Esophagus muscularis mucosa (tissue), 4 donors: ENCODE measurements at regions not wholly inside any gene's neighbourhood (a gene's known extent, or its start where the extent isn't known, plus 50 kb on each side); places are given as distances from the start of the nearest gene placed in this dataset.
"Not testable (repeated sequence)": the region's sequence is repeated elsewhere in the genome, so short reads cannot be mapped to it uniquely, and the experiment has no call there.

ENCODE experiments used
- DNase-seq: peaks from one replicate; pipeline ENCODE4 v3.0.0-alpha.2; 2017; ENCODE audit errors: extremely low spot score
- H3K27ac ChIP-seq, 4 donors: fragments of 200-600 bp; sonication (generic); replicated peaks in 1 of 4; 1 replicate in 3 of 4; 2 replicates in 1 of 4; pipeline ENCODE4 v1.5.1; 2016 to 2019; ENCODE audit warnings: mild to moderate bottlenecking in 1 of 4
- H3K27me3 ChIP-seq, 4 donors: fragments of 200-600 bp; sonication (generic); one replicate each; pipeline versions ENCODE4 v1.5.1 to v1.6.0; 2016 to 2019
- H3K36me3 ChIP-seq, 4 donors: fragments of 200-600 bp; sonication (generic); one replicate each; pipeline ENCODE4 v1.5.1; 2016 to 2019
- H3K4me1 ChIP-seq, 4 donors: fragments of 200-600 bp; sonication (generic); one replicate each; pipeline ENCODE4 v1.5.1; 2016 to 2019
- H3K4me3 ChIP-seq, 4 donors: fragments of 200-600 bp; sonication (generic); 1 replicate in 2 of 4; 2 replicates in 2 of 4; pipeline ENCODE4 v1.5.1; 2016 to 2019; ENCODE audit warnings: mild to moderate bottlenecking in 4 of 4, moderate library complexity in 1 of 4
- H3K9me3 ChIP-seq, 4 donors: fragments of 200-600 bp; sonication (generic); 1 replicate in 3 of 4; 2 replicates in 1 of 4; pipeline ENCODE4 v1.5.1; 2016 to 2019
- CTCF ChIP-seq, 3 experiments: fragments of 200-600 bp in 2 of 3; fragments of 450-650 bp in 1 of 3; sonication (generic) in 2 of 3; IDR thresholded peaks; one replicate each; pipeline ENCODE4 v1.5.1; 2017 to 2019; ENCODE audit warnings: antibody characterized with exemption in 3 of 3, mild to moderate bottlenecking in 2 of 3, moderate library complexity in 1 of 3
- EP300 ChIP-seq: sonication (generic); formaldehyde crosslinking; IDR thresholded peaks from one replicate; pipeline ENCODE4 v1.6.1; 2017; ENCODE audit warnings: antibody characterized with exemption
- POLR2A ChIP-seq: fragments of 450-650 bp; IDR thresholded peaks from one replicate; pipeline ENCODE4 v1.6.1; 2017; ENCODE audit warnings: antibody characterized with exemption, moderate library complexity, mild to moderate bottlenecking, low read depth
- POLR2AphosphoS5 ChIP-seq, 2 donors: sonication (generic); formaldehyde crosslinking; IDR thresholded peaks; one replicate each; pipeline ENCODE4 v1.6.1; 2017; ENCODE audit warnings: antibody characterized with exemption in 2 of 2
- WGBS: methylation state at CpG from one replicate; pipeline ENCODE4 v1.1.5; 2018; 5-methylcytosine and 5-hydroxymethylcytosine counted together
- intact Hi-C: fragments of 100-400 bp; cut with DNase I; formaldehyde crosslinking; loops from one replicate; pipeline ENCODE4 v1.15.1; 2023

- TF ChIP-seq CTCF (IDR thresholded peaks at IDR 0.05) = no peak
- TF ChIP-seq POLR2AphosphoS5 (IDR thresholded peaks at IDR 0.05) = no peak
- TF ChIP-seq POLR2A = no peak
- no peak for TF ChIP-seq EP300
- no peak overlapping the region for H3K27ac ChIP-seq
- peaks cover 0 to 16% (median 3%) of the 10 kb centered on the region in 4 donors for H3K9me3 ChIP-seq
- no peaks in the 10 kb centered on the region for H3K4me1 ChIP-seq
- no peak overlapping the region for H3K4me3 ChIP-seq
- H3K36me3 ChIP-seq = no peaks in the 10 kb centered on the region
- H3K27me3 ChIP-seq = no peaks in the 10 kb centered on the region
- intact Hi-C loops = no loop called here
- WGBS = 92% methylated on average over 1 of the region's 1 CpG
- DNase-seq = no peak
These were observed 210.0 kb downstream of the TMEM161B start for GRCh38 chr5:88058625-88059024.

- H3K4me3 ChIP-seq, H3K27ac ChIP-seq, H3K36me3 ChIP-seq, H3K27me3 ChIP-seq, DNase-seq, intact Hi-C loops, H3K9me3 ChIP-seq, H3K4me1 ChIP-seq: not testable (repeated sequence)
- 84% methylated on average over 16 of the region's 26 CpGs for WGBS
These were observed 216.2 kb downstream of the TMEM161B start for GRCh38 chr5:88052468-88052867.

- WGBS = 78% methylated on average over 2 of the region's 2 CpGs
- no peaks in the 10 kb centered on the region for H3K4me1 ChIP-seq
- H3K27ac ChIP-seq = no peak overlapping the region
- no peaks in the 10 kb centered on the region for H3K9me3 ChIP-seq
- intact Hi-C loops = no loop called here
- H3K4me3 ChIP-seq = no peak overlapping the region
- TF ChIP-seq CTCF (IDR thresholded peaks at IDR 0.05) = no peak
- no peak for TF ChIP-seq POLR2A
- TF ChIP-seq EP300 = no peak
- no peak for TF ChIP-seq POLR2AphosphoS5 (IDR thresholded peaks at IDR 0.05)
- no peaks in the 10 kb centered on the region for H3K36me3 ChIP-seq
- no peaks in the 10 kb centered on the region for H3K27me3 ChIP-seq
- DNase-seq = no peak
These were observed 217.5 kb downstream of the TMEM161B start for GRCh38 chr5:88051148-88051547.

- H3K36me3 ChIP-seq = no peaks in the 10 kb centered on the region
- no peak overlapping the region for H3K27ac ChIP-seq
- no peak for DNase-seq
- no peaks in the 10 kb centered on the region for H3K9me3 ChIP-seq
- no peak for TF ChIP-seq EP300
- no peak for TF ChIP-seq POLR2AphosphoS5 (IDR thresholded peaks at IDR 0.05)
- no peak for TF ChIP-seq CTCF (IDR thresholded peaks at IDR 0.05)
- no peak for TF ChIP-seq POLR2A
- WGBS = 20% methylated on average over 4 of the region's 4 CpGs
- intact Hi-C loops = no loop called here
- no peak overlapping the region for H3K4me3 ChIP-seq
- H3K4me1 ChIP-seq = no peaks in the 10 kb centered on the region
- no peaks in the 10 kb centered on the region for H3K27me3 ChIP-seq
These were observed 218.9 kb downstream of the TMEM161B start for GRCh38 chr5:88049737-88050136.

- H3K27me3 ChIP-seq = no peaks in the 10 kb centered on the region
- no peak for DNase-seq
- intact Hi-C loops = no loop called here
- no peaks in the 10 kb centered on the region for H3K36me3 ChIP-seq
- WGBS = 66% methylated on average over 3 of the region's 3 CpGs
- no peak overlapping the region for H3K4me3 ChIP-seq
- H3K4me1 ChIP-seq = no peaks in the 10 kb centered on the region
- no peak for TF ChIP-seq EP300
- no peaks in the 10 kb centered on the region for H3K9me3 ChIP-seq
- H3K27ac ChIP-seq = no peak overlapping the region
These were observed 219.5 kb downstream of the TMEM161B start for GRCh38 chr5:88049156-88049555.

GRCh38 chr5:88045931-88046461, 222.6 kb downstream of the TMEM161B start:
- Histone ChIP-seq H3K27me3 (no peaks in the 10 kb centered on the region), H3K4me1 (no peaks in the 10 kb centered on the region), H3K4me3 (no peak overlapping the region), H3K36me3 (no peaks in the 10 kb centered on the region), H3K9me3 (no peaks in the 10 kb centered on the region), H3K27ac (no peak overlapping the region)
- intact Hi-C loops = no loop called here
- 60% methylated on average over 4 of the region's 4 CpGs for WGBS
- no peak for TF ChIP-seq EP300
- TF ChIP-seq CTCF (IDR thresholded peaks at IDR 0.05) = no peak
- no peak for TF ChIP-seq POLR2AphosphoS5 (IDR thresholded peaks at IDR 0.05)
- no peak for TF ChIP-seq POLR2A
- DNase-seq = no peak
